Kidney (tissue), 13 donors: ENCODE measurements at regions not wholly inside any gene's neighbourhood (a gene's known extent, or its start where the extent isn't known, plus 50 kb on each side); places are given as distances from the start of the nearest gene placed in this dataset.

Experiments used
- DNase-seq, 5 donors: peaks; one replicate each; pipeline ENCODE4 v3.0.0-alpha.2; 2013 to 2020
- FAIRE-seq: peaks from 2 replicates; lab custom pipeline; 2012; peaks lifted over from hg19 to GRCh38; lab: Jason Lieb, UNC
- H3K27ac ChIP-seq, 2 donors: one replicate each; pipeline ENCODE4 v1.7.0; 2013; ENCODE audit warnings: low read depth in 2 of 2, low read length in 2 of 2, inconsistent platforms in 1 of 2
- H3K27me3 ChIP-seq: one replicate; pipeline ENCODE4 v1.7.1; 2013; ENCODE audit warnings: low read length, inconsistent platforms; ENCODE audit not compliant: control insufficient read depth, insufficient read depth
- H3K36me3 ChIP-seq, 3 donors: one replicate each; pipeline versions ENCODE4 v1.7.0 to v1.7.1; 2013; ENCODE audit warnings: low read length in 3 of 3, control low read depth in 1 of 3, inconsistent platforms in 1 of 3; ENCODE audit not compliant: insufficient read depth in 3 of 3, control insufficient read depth in 2 of 3
- H3K4me1 ChIP-seq, 3 donors: one replicate each; pipeline versions ENCODE4 v1.7.0 to v1.7.1; 2013; ENCODE audit warnings: low read length in 3 of 3, inconsistent platforms in 1 of 3, low read depth in 1 of 3; ENCODE audit not compliant: control insufficient read depth in 2 of 3, insufficient read depth in 2 of 3
- H3K4me3 ChIP-seq, 3 donors: one replicate each; pipeline versions ENCODE4 v1.7.0 to v1.8.1; 2013; ENCODE audit warnings: low read length in 3 of 3, control low read depth in 1 of 3, inconsistent platforms in 1 of 3
- H3K9ac ChIP-seq, 3 donors: one replicate each; pipeline versions ENCODE4 v1.7.0 to v1.7.1; 2013; ENCODE audit warnings: low read length in 3 of 3, control low read depth in 1 of 3, inconsistent platforms in 1 of 3
- H3K9me3 ChIP-seq, 3 donors: one replicate each; pipeline versions ENCODE4 v1.7.0 to v1.7.1; 2013; ENCODE audit warnings: low read length in 3 of 3, control low read depth in 1 of 3, inconsistent platforms in 1 of 3; ENCODE audit not compliant: control insufficient read depth in 2 of 3, insufficient read depth in 1 of 3
- CTCF ChIP-seq: IDR thresholded peaks from 3 replicates; pipeline ENCODE4 v1.5.1; 2012; ENCODE audit warnings: mild to moderate bottlenecking, moderate library complexity, borderline replicate concordance; ENCODE audit not compliant: insufficient read depth; ENCODE audit errors: extremely low read depth
- intact Hi-C: fragments of 100-400 bp; cut with DNase I; formaldehyde crosslinking; loops from one replicate; pipeline ENCODE4 v1.11.1; 2022
- donor health status: control.
- donor health status: control.
- donor health status: control.
- donor health status: control.
- donor health status: control.
- donor health status: DM: yes; HTN: yes; CAD: no.
- donor health status: Normal renal cell carcinoma (clear cell type).

GRCh38 chr20:11124849-11125505 lies 451.2 kb upstream of the JAG1 start:
- TF ChIP-seq CTCF, result no peak
- DNase-seq (no peak), FAIRE-seq (no peak)
- H3K9me3 ChIP-seq, result no peaks in the 10 kb centered on the region
- no peak overlapping the region for H3K9ac ChIP-seq
- H3K4me3 ChIP-seq, result no peak overlapping the region
- H3K27ac ChIP-seq, result no peak overlapping the region
- no peaks in the 10 kb centered on the region for H3K27me3 ChIP-seq
- intact Hi-C loops, result no loop called here
- no peaks in the 10 kb centered on the region for H3K4me1 ChIP-seq
- H3K36me3 ChIP-seq, result no peaks in the 10 kb centered on the region

- Histone ChIP-seq H3K4me3 (no peak overlapping the region), H3K9me3 (no peaks in the 10 kb centered on the region), H3K27me3 (no peaks in the 10 kb centered on the region), H3K4me1 (no peaks in the 10 kb centered on the region), H3K9ac (no peak overlapping the region), H3K36me3 (no peaks in the 10 kb centered on the region), H3K27ac (no peak overlapping the region)
- no peak for FAIRE-seq
- TF ChIP-seq CTCF, result no peak
- intact Hi-C loops, result no loop called here
- DNase-seq, result no peak
Observed at GRCh38 chr20:11128220-11128718, 454.5 kb upstream of the JAG1 start.

GRCh38 chr20:11128721-11129120 lies 454.9 kb upstream of the JAG1 start:
- no peaks in the 10 kb centered on the region for H3K36me3 ChIP-seq
- H3K27me3 ChIP-seq, result no peaks in the 10 kb centered on the region
- no peak overlapping the region for H3K4me3 ChIP-seq
- no peaks in the 10 kb centered on the region for H3K4me1 ChIP-seq
- no peak overlapping the region for H3K27ac ChIP-seq
- no peak for TF ChIP-seq CTCF
- DNase-seq (no peak), FAIRE-seq (no peak)
- H3K9me3 ChIP-seq, result no peaks in the 10 kb centered on the region
- no peak overlapping the region for H3K9ac ChIP-seq
- intact Hi-C loops, result no loop called here
